GM12892 (cell line): ENCODE measurements at regions not wholly inside any gene's neighbourhood (a gene's known extent, or its start where the extent isn't known, plus 50 kb on each side); places are given as distances from the start of the nearest gene placed in this dataset.
"Not testable (repeated sequence)": the region's sequence is repeated elsewhere in the genome, so short reads cannot be mapped to it uniquely, and the experiment has no call there.

ENCODE experiments used
- DNase-seq: peaks from one replicate; pipeline ENCODE4 v3.0.0; 2011; ENCODE audit not compliant: insufficient read length
- FAIRE-seq: peaks from 2 replicates; lab custom pipeline; 2011; peaks lifted over from hg19 to GRCh38; lab: Jason Lieb, UNC
- POLR2A ChIP-seq: IDR thresholded peaks from 2 replicates; pipeline ENCODE4 v1.6.1; 2011; ENCODE audit warnings: low read depth, low read length, control low read depth
- POLR2AphosphoS5 ChIP-seq: IDR thresholded peaks from 2 replicates; pipeline ENCODE4 v1.6.1; 2011; ENCODE audit warnings: low read depth, low read length, control low read depth
- TAF1 ChIP-seq: IDR thresholded peaks from 2 replicates; pipeline ENCODE4 v1.6.1; 2011; ENCODE audit warnings: low read depth, mild to moderate bottlenecking, control low read depth, low read length, borderline replicate concordance

DNA sequence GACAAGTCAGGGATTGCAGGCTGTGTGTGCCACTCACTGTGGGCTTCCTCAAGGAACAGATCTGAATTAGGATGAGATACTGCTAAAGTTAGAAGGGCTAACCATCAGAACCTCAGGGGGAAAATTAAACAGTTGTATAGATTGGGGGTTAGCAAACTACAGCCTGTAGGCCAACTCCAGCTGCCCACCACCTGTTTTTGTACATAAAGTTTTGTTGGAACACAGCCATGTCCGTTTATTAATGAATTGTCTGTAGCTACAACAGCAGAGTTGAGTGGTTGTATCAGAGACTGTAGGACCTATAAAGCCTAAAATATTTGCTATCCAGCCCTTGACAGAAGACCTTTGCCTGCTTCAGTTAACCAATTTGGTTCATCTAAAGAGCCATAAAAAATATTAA is 127.2 kb upstream of the ECI2 start:
- no peak for TF ChIP-seq TAF1
- no peak for TF ChIP-seq POLR2AphosphoS5
- no peak for TF ChIP-seq POLR2A
- FAIRE-seq (no peak), DNase-seq (no peak)

DNA sequence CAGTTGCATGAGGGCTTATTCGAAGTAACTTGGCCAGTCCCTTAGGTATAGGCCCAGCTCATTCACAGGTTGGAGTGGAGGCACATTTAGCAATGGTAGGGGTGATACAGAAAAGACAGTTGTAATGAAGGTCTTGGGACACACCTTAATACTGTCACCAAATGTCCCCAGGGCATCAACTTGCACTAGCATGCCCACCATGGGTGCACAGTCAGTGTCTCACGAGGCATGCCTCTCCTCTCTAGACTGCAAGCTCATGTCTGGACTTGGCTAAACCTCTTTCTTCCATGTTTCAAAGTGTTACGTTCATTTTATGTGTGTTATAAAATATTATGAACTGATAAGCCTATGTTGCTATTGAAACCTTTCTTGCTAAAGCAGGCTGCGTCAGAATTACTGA is 124.0 kb upstream of the ECI2 start:
- TF ChIP-seq POLR2AphosphoS5 (no peak), TAF1 (no peak), POLR2A (no peak)
- FAIRE-seq (no peak), DNase-seq (no peak)

DNA sequence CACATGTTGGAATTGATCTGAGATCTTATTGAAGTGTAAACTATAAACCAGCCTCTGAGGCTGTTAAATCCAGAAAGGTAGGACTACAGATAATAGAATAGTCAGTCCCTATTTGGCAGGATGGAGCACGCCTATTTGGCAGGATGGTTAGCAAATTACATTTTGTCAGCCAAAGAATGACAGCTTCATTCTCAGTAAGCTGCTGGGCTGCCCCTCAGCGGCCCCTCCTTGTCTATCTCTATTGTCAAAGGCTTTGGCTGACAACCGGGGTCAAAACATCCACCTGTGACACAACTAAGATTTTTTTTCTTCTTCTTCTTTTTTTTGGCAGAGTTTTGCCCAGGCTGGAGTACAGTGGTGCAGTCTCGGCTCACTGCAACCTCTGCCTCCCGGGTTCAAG is 123.4 kb upstream of the ECI2 start:
- FAIRE-seq, result no peak
- DNase-seq, result no peak
- TF ChIP-seq POLR2AphosphoS5, result no peak
- TF ChIP-seq TAF1, result no peak
- no peak for TF ChIP-seq POLR2A

DNA sequence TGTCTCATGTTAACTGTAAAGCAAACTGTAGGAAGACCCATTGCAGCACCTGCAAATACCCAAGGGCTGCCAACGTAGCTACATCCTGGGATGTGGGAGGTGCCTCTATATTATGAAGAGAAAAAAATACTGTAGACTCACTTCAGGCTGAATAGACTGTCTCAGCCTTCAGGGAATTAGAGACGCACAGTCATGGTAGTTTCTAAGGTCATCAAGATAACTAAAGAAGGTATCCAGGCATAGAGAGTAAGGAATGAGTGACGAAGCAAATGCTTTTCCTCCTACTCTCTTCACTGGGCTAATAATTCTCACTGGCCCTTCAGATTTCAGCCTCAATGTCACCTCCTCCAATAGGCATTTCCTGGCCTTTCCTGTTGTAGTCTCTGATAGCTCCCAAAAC is 121.6 kb upstream of the ECI2 start:
- DNase-seq, result no peak
- no peak for TF ChIP-seq TAF1
- no peak for TF ChIP-seq POLR2A
- TF ChIP-seq POLR2AphosphoS5, result no peak
- FAIRE-seq, result no peak

DNA sequence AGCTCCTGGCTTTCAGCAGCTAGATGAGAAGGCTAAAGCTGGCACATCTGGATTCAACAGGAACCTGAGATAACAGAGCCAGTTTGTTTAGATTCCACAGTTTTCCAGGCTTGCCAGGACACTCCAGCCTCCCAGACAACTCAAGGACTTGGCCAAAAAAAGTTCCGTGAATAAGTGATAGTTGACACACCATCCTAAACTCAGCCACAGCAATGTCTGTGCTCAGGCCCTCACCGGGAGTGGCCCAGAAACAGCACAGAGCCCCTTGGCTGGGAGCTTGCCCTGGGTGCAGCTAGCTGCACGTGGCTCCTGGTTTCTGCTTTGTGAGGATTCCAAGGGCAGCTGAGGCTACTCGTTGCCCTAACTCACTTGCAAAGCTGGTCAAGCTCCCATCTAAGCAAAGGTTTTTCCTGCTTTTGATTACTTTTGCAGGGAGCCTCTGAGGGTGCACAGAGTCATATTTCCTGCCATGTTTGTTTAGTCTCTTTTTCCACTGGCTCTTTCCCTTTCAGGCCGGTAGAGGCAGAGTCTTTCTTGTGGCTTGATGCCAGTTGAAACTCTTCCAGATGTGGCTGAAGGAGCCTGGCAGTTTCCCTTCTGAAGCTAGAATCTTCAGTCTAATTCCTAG is 118.3 kb upstream of the ECI2 start:
- DNase-seq (no peak), FAIRE-seq (no peak)
- TF ChIP-seq POLR2A, result no peak
- TF ChIP-seq TAF1, result no peak
- no peak for TF ChIP-seq POLR2AphosphoS5

DNA sequence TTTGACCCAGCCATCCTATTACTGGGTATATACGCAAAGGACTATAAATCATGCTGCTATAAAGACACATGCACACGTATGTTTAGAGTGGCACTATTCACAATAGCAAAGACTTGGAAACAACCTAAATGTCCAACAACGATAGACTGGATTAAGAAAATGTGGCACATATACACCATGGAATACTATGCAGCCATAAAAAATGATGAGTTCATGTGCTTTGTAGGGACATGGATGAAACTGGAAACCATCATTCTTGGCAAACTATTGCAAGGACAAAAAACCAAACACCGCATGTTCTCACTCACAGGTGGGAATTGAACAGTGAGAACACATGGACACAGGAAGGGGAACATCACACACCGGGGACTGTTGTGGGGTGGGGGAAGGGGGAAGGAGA is 117.1 kb upstream of the ECI2 start:
- FAIRE-seq, DNase-seq: not testable (repeated sequence)

DNA sequence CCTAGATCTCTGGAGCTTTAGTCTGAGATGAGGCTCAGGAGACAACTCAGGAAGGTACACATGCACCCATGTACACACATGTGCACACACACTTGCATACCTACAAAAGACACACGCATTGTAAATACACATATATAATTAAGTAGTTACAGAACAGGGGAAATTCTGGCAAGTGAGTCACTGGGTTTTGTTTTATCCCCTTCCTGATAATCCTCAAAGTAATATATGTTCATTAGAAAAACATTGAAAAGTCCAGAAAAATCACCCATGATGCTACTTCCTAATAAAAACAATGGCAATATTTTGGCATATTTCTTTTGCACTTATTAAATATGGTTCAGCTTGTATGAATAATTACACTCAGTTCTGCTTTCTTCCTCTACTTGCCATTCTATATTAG is 115.3 kb upstream of the ECI2 start:
- FAIRE-seq (no peak), DNase-seq (no peak)
- TF ChIP-seq POLR2AphosphoS5 (no peak), POLR2A (no peak), TAF1 (no peak)

DNA sequence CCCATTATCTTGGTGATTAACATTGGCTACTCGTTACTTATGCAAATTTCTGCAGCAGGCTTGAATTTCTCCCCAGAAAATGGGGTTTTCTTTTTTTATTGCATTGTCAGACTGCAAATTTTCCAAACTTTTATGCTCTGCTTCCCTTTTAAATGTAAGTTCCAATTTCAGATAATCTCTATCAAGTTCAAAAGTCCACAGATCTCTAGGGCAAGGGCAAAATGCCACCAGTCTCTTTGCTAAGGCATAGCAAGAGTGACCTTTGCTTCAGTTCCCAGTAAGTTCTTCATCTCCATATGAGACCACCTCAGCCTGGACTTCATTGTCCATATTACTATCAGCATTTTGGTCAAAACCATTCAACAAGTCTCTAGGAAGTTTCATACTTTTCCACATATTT is 108.5 kb upstream of the ECI2 start:
- not testable (repeated sequence) for DNase-seq, FAIRE-seq

DNA sequence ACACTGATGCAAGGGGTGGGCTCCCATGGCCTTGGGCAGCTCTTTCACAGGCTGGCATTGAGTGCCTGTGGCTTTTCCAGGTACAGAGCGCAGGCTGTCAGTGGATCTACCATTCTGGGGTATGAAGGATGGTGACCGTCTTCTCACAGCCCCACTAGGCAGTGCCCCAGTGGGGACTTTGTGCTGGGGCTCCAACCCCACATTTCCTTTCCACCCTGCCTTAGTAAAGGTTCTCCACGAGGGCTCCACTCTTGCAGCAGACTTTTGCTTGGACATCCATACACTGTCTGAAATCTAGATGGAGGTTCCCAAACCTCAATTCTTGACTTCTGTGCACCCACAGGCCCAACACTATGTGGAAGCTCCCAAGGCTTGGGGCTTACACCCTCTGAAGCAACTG is 107.9 kb upstream of the ECI2 start:
- FAIRE-seq, result no peak
- TF ChIP-seq POLR2A, result no peak
- no peak for TF ChIP-seq TAF1
- no peak for TF ChIP-seq POLR2AphosphoS5
- DNase-seq, result no peak

DNA sequence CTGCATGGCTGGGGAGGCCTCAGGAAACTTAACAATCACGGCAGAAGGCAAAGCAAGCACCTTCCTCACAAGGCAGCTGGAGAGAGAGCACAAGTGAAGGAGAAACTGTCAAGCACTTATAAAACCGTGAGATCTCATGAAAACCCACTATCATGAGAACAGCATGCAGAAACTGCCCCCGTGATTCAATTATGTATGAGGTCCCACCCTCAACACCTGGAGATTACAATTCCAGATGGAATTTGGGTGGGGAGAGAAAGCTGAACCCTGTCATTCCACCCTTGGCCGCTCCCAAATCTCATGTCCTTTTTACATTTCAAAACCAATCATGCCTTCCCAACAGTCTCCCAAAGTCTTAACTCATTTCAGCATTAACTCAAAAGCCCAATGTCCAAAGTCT is 107.2 kb upstream of the ECI2 start:
- FAIRE-seq (no peak), DNase-seq (no peak)
- TF ChIP-seq TAF1, result no peak
- TF ChIP-seq POLR2AphosphoS5, result no peak
- TF ChIP-seq POLR2A, result no peak

DNA sequence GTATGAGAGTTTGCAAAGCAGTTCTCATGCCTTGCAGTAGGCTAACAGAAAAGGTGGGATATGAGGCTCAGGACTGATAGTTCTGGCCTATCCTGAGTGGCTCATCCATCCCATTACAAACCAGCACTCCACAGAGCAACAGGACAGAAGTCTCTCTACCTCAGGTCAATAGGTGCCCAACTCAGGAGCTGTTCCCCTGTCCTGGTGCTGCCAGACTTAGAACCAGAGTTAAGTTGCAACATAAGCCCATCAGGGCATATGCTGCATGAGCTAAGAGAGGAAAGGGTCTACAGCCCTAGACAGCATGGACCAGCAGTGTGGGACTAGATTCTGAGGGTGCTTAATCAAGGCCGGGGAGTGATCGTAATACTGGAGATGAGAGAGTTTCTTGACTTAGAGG is 104.8 kb upstream of the ECI2 start:
- no peak for TF ChIP-seq TAF1
- no peak for TF ChIP-seq POLR2A
- no peak for TF ChIP-seq POLR2AphosphoS5
- DNase-seq (no peak), FAIRE-seq (no peak)

DNA sequence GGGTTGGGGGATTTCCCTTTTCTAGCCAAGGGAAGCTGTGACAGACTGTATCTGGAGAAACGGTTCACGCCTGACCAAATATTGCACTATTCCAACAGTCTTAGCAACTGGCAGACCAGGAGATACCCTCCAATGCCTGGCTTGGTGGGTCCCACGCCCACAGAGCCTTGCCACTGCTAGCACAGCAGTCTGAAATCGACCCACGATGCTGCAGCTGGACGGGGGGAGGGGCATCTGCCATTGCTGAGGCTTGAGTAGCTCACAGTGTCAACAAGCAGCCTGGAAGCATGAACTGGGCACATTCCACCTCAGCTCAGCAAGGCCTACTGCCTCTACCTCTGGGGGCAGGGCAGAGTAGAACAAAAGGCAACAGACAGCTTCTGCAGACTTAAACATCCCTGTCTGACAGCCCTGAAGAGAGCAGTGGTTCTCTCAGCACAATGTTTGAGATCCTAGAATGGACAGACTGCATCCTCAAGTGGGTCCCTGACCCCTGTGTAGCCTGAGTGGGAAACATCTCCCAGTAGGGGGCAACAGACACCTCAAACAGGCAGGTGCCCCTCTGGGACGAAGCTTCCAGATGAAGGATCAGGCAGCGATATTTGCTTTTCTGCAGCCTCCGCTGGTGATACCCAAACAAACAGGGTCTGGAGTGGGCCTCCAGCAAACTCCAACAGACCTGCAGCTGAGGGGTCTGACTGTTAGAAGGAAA is 89.9 kb upstream of the ECI2 start:
- DNase-seq, result no peak
- no peak for FAIRE-seq
- TF ChIP-seq POLR2A (no peak), TAF1 (no peak), POLR2AphosphoS5 (no peak)

DNA sequence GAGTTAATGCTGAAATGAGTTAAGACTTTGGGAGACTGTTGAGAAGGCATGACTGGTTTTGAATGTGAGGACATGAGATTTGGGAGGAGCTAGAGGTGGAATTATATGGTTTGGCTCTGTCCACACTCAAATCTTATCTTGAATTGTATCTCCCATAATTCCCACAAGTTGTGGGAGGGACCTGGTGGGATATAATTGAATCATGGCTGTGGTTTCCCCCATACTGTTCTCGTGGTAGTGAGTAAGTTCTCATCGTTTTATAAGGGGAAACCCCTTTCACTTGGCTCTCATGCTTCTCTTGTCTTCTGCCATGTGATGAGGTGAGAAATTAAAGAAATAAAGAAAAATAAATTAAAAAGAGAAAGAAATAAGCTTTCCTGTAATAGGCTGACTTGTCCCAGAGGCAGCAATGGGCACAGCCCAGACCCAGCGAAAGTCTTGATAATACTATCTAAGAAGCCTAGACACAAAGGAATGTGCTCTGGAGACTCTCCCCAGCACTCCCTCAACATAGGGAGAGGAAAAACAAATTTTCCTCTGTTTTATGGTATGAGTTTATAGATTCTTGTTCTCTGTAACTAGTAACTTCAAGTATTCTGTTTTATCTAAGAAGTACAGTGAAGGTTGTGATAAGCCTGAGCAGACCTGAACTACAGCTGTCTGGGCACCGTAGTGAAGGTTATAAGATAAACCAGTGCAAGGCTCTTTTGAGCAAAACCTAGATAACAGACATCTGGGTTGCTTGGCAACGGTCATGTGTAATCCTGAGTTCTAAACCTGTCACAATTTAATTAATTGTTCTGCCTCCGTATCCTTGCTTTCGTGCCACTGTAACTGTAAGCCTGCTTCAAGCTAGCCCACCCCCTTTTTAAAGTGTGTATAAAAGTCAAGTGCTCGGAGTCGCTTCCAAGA is 88.9 kb upstream of the ECI2 start:
- DNase-seq, result no peak
- TF ChIP-seq TAF1, result no peak
- no peak for TF ChIP-seq POLR2AphosphoS5
- no peak for TF ChIP-seq POLR2A
- no peak for FAIRE-seq
